Fibroblast of the aortic adventitia (primary cell): ENCODE measurements at regions not wholly inside any gene's neighbourhood (a gene's known extent, or its start where the extent isn't known, plus 50 kb on each side); places are given as distances from the start of the nearest gene placed in this dataset.

Experiments
- DNase-seq: peaks from one replicate; pipeline ENCODE4 v3.0.0-alpha.2; 2010; ENCODE audit warnings: low read depth
- H3K4me3 ChIP-seq: 2 replicates; pipeline ENCODE4 v1.5.1; 2011; ENCODE audit warnings: low read depth, mild to moderate bottlenecking, control low read depth, low read length, moderate library complexity
- CTCF ChIP-seq: IDR thresholded peaks from 2 replicates; pipeline ENCODE4 v1.5.1; 2011; ENCODE audit warnings: mild to moderate bottlenecking, low read length, control low read depth, inconsistent platforms; ENCODE audit not compliant: insufficient read depth

- no peak overlapping the region for H3K4me3 ChIP-seq
- TF ChIP-seq CTCF, result no peak
- DNase-seq, result no peak
Observed at GRCh38 chr10:60578217-60578616, 188.5 kb upstream of the ANK3 start.

DNA sequence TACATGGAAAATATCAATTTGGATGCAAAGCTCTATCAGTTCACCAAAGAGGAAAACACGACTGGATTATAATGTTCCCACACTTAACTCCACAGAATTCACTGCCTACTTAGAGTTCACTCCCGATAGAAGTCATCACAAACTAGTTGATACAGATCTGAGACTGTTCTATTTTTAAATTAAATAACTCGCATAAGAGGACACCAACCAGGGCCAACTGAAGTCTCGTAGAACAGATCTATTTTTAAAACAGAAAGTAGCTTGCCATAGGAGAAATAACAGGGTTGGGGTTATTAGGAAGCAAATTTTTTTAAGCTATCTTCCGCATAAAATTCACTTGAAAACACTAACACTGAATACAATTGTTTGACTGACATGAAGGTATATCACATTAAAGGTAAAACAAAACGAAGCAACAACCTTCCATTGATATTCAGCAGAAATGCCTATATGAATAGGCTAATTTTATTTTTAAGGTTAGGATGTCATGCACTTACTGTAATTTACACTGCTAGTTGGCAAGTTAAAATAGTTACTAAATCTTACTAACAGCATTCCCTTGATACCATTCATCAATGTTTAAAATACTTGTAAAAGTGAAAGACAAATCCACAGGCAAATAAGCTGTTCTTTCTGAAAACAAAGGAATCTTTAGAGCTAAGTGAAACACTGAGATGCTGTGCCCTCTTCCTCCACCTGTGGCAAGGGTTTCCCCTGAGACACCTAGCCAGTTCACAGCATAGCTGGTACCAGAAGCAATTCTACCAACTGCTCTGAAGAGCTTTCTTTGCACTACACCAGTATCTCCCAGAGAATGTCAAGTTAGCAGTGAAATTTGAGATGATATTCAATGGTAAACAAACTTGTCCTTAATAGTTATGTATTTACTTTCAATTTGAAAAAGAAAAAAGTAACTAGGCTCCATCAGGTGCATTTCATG, 186.7 kb upstream of the ANK3 start:
- TF ChIP-seq CTCF, result no peak
- no peak for DNase-seq
- H3K4me3 ChIP-seq, result no peak overlapping the region

- H3K4me3 ChIP-seq, result no peak overlapping the region
- no peak for TF ChIP-seq CTCF
- peak; percentile 8 for DNase-seq
Observed at GRCh38 chr10:60575105-60575504, 185.4 kb upstream of the ANK3 start.

GRCh38 chr10:60574388-60574787, 184.7 kb upstream of the ANK3 start:
- no peak for TF ChIP-seq CTCF
- no peak for DNase-seq
- H3K4me3 ChIP-seq, result no peak overlapping the region

DNA sequence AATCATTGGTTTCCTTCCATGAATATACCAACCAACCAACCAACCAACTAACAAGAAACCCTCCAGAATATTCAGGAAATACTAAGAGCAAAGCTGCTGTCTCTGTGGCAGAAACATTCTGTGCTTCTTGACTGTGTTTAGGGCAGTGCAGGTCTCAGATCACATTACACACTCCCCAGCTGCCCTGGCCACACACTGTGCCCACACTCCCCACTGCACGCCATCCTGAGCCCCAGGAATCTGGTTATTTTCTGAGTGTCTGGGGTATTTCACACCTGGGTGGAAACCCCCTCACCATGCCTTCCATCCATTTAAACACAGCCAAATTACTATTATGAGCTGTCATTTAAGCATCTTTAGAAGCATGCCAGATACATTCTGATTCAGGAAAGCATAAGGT, 183.7 kb upstream of the ANK3 start:
- H3K4me3 ChIP-seq, result no peak overlapping the region
- peak; percentile 6 for DNase-seq
- TF ChIP-seq CTCF, result no peak

DNA sequence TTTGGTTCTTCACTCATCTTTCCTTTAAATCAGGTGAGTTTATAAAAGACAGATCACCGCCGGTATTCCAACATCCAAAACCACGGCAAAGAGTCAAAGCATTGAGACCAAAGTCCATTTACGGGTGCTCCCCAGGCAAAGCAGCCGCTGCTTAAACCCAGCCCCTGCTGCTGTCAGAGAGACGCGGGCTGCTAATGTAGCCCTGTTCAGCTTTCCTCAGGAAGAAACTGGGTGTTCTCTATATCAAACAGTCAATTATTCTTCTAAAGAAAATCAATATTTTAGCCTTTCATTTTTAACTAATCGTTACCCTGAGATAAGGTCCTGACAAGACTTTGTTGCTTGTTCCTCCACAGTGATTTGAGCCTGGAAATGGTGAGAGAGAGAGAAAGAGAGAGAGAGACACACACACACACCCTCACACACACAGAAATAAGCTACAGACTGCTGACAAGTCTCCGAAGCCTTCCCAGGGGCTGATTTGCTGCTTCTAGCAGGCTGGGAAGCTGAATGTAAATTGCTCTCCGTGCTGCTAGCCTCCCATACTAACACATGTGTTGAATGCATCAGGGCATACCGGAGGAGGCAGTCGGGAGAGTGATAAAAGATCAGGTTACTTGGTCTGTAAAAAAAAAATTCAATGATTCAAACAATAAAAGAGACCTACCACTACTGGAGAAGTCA, 183.0 kb upstream of the ANK3 start:
- DNase-seq, result peak; percentile 71
- peak overlapping the region; percentile 58 for H3K4me3 ChIP-seq
- TF ChIP-seq CTCF, result peak; percentile 13
